Left kidney (tissue), 1 donor: ENCODE measurements at regions not wholly inside any gene's neighbourhood (a gene's known extent, or its start where the extent isn't known, plus 50 kb on each side); places are given as distances from the start of the nearest gene placed in this dataset.
A peak's percentile ranks its signal among the peaks of the same experiment; 100 is the strongest.
"Not testable (repeated sequence)": the region's sequence is repeated elsewhere in the genome, so short reads cannot be mapped to it uniquely, and the experiment has no call there.

Experiments used
- DNase-seq: peaks from one replicate; pipeline ENCODE4 v3.0.0-alpha.2; 2013

DNA sequence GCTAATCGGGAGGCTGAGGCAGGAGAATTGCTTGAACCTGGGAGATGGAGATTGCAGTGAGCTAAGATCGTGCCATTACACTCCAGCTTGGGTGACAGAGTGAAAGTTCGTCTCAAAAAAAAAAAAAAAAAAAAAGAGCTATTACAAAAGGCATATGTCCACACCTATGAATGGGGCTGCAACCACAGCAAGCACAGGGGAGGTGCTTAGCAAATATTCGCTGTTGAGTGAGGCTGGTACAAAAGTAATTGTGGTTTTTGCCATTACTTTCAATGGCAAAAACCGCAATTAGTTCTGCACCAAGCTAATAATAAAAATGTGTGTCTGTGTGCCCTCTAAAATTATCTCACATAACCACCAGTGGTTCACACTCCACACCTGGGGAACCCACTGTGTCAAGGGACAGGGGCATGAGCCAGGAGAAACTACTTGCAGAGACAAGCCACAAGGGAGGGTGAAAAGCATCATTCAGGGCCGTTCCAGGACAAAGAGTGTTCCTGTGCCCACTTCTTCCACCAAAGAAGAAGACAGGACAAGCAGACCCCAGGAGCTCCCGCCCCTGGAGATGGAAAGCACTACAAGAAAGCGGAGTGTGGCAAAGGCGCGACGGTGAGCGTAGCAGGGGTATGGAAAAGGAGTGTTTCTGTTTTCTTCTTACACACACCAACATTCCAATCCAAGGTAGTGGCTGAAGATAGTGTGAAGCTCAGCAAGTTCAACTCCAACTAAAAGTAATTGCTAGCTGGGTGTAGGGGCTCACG is 84.4 kb upstream of the CNEP1R1 start:
- DNase-seq: no peak

DNA sequence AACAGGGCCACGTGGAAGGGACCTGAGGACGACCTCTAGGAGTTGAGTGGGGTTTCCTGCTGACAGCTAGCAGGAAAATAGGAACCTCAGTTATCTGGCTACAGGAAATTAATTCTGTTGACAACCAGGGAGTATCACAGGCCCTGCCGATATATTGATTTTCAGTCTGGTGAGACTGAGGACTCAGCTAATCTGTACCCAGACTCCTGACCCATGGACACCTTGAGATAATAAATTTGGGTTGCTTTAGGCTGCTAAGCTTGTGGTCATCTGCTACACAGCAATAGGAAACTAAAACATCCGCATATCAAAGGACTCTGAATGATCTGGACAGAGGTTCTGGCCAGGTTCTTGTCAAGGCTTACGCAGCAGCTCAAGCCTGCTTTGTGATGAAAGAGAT is 80.8 kb upstream of the CNEP1R1 start:
- no peak for DNase-seq

DNA sequence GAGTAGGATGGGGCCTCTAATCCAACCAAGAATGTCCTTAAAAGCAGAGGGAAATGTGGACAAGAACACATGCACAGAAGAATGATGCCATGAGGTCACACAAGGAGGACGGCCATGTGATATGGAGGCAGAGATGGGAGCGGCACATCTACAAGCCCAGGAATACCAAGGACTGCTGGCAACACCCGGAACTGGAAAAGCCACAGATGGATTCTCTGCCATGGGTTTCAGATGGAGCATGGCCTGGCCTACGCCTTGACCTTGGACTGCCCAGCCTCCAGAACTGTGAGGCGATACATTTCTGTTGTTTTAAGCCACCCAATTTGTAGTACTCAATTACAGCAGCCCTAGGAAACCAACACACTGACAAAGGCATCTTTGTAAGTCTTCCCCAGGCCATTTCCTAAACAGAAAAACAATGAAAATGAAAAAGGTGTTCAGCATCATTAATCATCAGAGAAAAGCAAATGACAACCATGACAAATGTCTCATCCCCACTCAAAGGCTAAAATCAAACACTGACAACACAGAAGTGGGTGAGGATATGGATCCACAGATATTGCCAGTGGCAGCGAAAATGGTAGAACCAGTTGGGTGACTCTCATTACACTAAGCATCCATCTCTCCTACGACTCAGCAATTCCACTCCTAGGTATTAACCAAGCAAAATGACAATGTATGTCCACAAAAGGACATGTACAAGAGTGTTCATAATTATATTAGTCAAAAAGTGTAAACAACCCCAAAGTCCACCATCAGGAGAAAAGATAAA is 76.9 kb upstream of the CNEP1R1 start:
- no peak for DNase-seq

DNA sequence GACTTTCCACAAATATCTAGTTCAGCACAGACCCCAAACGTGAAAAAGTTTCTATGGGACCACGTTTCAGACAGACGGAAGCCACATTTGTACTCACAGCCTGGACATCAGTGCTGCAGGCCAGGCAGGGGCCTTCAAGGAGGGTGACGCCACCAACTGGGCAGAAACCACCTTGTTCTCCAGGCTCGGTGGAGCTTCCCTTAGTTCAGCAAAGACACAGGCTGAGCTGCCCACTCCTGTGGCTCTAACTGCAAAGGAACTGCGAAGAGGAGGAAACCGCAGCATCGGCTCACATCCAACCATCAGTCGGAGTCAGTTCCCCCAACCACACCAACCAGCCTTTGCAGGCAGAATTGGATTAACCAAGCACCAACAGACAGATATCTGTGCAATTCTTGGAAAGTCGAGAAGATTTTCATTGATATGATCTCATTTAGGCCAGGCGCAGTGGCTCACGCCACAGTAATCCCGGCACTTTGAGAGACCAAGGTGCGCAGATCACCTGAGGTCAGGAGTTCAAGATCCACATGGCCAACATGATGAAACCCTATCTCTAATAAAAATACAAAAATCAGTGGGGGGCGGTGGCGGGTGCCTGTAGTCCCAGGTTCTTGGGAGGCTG is 73.3 kb upstream of the CNEP1R1 start:
- no peak for DNase-seq

DNA sequence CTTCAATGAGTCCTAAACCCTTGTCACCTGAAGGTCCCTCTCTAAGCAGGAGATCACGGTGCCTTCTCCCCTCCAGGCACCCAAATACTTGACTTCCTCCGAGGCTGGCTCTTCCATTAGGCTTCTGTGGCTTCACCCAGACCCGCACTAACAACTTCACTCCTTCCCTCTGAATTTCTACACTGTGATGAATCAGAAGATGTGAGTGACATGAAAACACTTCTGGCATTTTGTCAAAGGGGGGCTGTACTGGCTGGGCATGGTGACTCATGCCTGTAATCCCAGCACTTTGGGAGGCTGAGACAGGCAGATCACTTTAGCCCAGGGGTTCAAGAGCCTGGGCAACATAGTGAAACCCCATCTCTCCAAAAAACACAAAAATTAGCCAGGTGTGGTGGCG is 72.6 kb upstream of the CNEP1R1 start:
- DNase-seq: no peak

DNA sequence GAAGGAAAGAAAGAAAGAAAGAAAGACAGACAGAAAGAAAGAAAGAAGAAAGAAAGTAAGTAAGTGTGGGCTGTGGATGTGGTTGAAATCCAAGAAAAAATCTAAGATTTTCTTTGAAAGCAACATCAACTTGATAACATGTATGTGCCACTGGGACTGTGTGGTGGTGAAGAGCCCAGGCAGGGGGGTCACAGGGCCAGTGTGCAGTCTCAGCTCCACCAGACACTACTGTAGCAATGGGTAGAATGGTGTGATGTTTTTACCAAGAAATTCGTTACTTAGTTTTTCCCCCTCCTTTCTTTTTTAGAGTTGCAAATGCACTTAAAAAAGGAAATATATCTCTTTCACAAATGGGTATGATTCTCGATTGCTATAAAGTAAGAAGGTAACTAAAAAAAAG is 71.9 kb upstream of the CNEP1R1 start:
- DNase-seq: no peak

DNA sequence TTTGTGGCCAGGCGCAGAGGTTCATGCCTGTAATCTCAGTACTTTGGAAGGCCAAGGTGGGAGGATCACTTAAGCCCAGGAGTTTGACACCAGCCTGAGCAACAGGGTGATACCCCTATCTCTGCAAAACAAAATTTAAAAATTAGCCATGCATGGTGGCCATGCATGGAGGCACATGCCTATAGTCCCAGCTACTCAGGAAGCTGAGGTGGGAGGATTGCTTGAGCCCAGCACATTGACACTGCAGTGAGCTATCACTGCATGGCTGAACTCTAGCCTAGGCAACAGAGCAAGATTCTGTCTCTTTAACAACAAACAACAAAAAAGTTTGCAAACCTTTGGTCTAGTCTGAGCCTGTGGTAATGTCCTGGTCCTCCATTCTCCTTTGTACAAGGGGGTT is 69.2 kb upstream of the CNEP1R1 start:
- DNase-seq: no peak

DNA sequence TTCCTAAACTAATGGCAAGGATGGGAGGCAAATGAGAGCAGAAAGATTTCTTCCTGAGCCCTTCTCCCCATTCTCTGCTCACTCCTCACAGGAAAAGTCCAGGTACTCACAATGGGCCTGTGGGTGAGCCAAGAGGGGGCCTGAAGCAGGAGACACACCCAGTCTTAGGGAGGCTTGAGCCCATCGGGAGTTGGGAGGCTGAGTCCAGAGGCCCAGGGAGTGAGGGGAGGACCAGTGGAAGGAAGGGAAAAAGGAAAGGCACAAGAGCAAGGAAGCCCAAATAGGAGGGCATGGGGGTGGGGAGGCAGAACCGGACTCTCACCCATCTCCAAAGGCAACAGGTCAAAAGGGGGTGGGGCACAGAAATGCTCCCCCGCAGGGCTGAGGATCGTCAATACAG is 68.1 kb upstream of the CNEP1R1 start:
- no peak for DNase-seq

DNA sequence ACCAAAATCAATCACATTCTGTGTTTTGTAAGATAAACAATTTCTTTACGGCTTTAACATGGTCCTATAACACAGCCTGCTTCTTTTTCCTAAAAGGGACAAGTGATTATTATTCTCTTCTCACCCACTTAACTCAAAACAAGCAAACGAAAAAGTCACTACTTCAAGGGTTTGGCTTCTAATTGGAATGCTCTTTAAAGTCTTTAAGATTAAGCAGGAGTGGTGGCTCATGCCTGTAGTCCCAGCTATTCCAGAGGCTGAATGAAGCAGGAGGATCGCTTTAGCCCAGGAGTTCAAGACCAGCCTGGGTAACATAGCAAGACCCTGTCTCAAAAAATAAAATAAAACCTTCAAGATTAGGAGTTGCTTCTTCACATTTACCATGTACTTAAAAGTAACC is 66.6 kb upstream of the CNEP1R1 start:
- no peak for DNase-seq

DNA sequence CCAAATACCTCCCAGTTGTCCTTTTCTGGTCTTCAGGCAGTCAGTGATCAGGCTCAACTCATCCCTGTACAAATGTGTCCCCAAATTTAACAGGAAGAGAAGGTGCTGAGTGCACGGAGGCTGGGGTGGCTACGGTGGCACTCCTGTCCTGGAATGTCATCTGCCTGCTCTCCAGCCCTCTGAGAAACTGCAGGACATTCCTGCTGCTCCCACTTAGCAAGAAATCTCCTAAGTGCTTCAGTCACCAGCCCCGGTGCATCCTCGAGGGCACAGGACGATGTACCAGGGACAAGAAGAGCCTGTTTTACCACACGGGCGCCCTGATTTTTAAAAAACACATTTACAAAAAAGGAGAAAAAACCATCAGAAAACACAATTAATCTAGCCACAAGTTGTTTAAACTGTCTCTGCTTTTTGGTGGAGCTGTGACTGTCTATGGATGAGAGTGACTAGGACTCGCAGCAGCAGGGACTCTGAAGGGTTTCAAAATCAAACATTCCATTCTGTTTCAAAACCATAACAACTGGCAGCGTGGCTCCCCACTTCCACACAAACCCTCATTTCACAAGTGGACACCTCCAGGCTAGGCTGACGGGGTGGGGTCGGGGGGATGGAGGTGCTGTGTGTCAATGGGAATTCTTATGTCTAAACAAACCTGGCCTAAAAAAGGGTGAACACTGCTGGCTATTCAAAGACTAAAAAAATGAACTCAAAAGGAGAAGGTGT is 65.3 kb upstream of the CNEP1R1 start:
- no peak for DNase-seq

DNA sequence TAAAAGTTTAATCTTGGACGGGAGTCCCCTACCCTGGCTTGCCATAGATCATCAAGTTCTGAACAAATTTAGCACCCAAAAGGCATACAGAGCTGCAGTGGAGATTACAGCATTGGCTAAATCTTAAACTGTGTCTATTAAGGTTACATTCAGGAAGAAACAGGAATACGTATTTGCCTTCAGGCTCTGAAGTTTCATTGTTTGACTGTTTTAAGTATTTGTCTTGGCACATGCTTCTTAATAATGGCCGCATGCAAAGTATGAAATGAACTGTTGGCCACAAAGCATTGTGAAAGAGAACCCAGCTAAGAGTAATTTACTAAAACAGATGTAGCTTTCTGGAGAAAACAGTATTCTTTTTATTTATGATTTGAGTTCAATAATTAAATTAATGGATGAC is 63.9 kb upstream of the CNEP1R1 start:
- no peak for DNase-seq

DNA sequence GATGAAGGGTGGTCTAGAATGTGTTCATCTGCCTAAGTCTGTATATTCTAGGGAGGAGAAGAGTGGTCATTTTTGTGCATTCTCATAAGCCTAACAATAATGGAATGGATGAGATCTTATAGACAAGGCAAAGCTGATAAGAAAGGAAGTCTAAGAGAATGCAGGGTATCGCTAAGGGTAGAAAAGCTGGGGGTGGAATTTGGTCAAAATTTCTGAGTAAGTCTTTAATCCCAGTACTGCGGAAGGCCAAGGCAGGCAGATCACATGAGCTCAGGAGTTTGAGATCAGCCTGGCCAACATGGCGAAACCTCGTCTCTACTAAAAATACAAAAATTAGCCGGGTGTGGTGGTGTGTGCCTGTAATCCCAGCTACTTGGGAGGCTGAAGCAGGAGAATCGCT is 62.5 kb upstream of the CNEP1R1 start:
- DNase-seq: not testable (repeated sequence)

DNA sequence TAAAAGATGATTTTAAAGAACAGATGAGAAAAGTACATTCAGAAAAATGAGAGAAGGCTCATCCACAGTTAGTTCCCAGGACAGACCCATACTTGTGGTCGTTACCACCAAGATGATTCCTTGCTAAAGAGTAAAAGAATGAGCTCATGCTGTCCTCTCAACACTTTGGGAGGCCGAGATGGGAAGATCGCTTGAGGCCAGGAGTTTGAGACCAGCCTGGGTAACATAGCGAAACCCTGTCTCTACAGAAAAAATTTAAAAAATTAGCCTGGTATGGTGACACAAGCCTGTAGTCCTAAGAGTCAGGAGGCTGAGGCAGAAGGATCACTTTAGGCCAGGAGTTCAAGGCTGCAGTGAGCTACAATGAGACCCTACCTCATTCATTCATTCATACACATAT is 60.7 kb upstream of the CNEP1R1 start:
- no peak for DNase-seq

DNA sequence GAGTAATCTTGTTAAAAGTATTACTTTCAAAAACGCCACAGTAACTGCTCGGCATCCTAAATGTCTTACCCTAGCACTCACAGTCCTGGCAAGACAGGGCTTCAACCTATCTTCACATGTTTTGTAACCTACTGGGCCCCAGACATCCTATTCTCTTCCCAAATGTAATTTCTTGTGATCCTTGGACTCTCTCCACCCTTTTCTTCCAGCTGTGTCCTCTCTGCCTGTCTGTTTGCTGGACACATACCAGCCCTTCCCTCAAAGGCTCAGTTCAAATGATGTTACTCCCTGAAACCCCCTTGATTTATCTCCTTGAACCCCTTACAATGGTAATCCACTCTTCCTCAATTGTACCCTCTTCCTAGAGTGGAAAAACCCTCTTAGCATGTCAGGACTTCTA is 60.1 kb upstream of the CNEP1R1 start:
- DNase-seq: peak; percentile 45

DNA sequence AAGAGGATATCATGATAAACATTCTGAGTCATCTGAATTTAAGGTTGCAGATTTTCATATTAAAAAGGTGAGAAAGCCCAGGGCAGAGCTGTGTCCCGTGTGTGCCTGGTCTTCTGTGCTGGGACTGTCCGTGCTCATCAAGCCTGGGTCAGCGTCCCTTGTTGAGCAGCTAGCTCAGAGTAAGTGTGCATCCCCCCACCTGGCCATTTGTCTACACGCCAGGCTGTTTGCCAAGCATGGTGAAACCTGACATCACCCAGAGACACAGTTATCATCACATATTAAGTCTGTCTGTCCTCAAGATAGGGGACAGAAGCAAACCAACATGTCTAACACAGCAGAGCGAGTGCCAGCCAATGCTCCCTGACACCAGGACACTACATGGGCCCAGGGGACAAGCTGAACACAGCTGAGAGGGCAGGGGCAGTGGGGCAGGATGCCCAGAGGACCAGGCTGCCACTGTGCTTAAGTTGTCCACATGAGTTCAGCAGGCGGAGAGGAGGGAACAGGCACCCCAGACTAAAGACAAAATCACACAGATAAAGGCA is 57.9 kb upstream of the CNEP1R1 start:
- no peak for DNase-seq

DNA sequence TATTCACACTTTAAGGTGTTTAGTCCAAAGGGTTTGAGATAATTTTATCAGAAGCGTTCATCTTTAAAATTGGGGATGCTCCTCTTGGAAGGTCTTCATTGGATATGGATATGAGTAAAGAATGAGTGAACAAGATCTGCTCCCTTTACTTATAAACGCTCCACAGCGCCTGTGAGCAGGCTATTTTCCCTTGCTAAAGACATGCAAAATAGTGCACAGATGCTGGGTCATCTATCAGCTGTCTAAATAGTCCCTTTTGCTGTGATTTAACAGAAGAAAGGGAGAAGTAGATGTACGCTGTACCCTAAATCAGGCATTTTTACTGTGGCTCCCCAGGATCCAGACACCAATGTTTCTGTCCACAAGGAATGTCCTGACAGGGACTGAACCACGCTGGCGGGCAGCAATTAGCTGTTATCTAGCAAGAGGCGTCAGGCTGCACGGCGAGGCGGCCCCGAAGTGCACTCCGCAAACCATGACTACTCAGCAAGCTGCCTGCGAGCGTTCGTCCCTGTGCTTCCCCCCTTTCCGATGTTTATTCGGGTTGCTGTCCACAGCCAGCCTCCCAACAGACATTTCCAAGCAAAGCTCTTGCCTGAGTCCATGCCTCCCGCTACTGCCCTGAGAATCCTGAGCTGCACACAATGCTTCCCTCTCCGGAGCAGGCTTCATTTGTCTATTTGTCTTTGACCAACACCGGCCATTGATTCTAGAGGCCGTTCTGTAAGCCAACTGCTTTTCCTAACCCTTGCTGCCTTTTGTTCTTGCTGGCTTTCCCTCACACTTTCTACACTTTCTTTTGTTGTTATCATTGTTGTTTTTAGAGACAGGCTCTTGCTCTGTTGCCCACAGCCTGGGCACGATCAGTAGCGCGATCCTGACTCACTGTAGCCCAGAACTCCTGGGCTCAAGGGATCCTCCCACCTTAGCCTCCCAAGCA is 55.7 kb upstream of the CNEP1R1 start:
- DNase-seq: peak; percentile 49

DNA sequence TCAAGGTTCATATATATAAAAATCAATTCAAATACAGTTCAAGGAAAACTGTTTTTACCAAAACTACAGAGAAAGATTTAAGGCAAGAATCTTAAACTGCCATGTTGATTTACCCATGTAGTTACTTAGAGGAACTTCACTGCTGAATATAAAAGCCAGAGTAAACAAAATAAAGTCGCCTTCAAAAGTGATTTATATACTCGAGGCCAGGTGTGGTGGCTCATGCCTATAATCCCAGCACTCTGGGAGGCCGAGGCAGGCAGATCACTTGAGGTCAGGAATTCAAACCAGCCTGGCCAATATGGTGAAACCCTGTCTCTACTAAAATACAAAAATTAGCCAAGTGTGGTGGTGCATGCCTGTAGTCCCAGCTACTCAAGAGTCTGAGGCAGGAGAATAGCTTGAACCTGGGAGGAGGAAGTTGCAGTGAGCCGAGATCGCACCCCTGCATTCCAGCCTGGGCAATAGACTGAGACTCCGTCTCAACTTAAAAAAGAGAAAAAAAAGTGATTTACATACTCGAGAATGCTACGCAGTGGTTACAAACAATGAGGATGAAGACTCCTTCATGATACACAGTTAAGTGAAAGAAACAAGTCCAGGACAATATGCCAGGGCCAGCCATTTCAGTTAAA is 54.1 kb upstream of the CNEP1R1 start:
- DNase-seq: peak; percentile 61

DNA sequence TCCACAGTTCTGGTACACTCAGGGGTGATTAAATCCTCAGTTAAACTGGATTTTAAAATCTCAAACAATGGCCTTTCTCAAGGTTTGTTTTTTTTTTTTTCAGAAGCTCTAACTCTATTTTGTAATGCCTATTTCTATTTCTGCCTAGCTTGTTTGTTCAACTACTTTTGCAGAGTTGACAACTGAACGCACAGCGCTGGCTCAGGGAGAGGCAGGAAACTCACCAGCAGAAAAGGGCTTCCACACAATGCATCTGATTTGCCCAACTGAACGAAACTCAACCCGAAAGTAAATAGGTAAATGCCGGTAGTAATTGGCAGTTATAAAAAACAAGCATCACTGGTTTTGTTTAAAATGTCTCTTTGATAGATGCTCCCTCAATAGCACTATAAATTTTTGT is 52.7 kb upstream of the CNEP1R1 start:
- DNase-seq: no peak

DNA sequence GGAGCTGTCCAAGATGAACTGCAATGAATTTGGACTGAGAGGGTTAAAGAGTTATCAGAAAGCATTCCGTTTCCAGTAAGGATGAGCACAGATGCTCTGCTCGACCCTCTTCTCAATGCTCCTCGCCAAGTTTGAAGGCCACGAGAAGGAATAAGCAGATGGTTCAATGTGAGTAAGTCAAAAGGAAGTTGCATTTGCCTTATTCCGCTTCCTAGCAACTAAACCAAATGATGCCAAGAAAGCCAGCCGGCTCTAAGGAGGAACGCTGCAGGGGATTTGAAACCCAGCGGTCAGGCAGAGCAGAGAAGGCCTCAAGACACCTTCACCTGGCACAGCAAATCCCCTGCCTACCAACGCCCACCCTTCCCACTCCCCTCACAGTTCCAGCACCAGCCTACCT is 52.1 kb upstream of the CNEP1R1 start:
- no peak for DNase-seq
